Esophagus squamous epithelium (tissue), 5 donors: ENCODE measurements at regions not wholly inside any gene's neighbourhood (a gene's known extent, or its start where the extent isn't known, plus 50 kb on each side); places are given as distances from the start of the nearest gene placed in this dataset.

Experiments
- DNase-seq: peaks from one replicate; lab custom pipeline; 2025; lab: John Stamatoyannopoulos, UW
- H3K27ac ChIP-seq, 4 donors: fragments of 200-600 bp; sonication (generic); one replicate each; pipeline ENCODE4 v1.5.1; 2016 to 2019; ENCODE audit warnings: mild to moderate bottlenecking in 1 of 4
- H3K27me3 ChIP-seq, 4 donors: fragments of 200-600 bp; sonication (generic); 1 replicate in 3 of 4; 2 replicates in 1 of 4; pipeline versions ENCODE4 v1.5.1 to v1.6.0; 2017 to 2021; ENCODE audit warnings: antibody characterized with exemption in 1 of 4
- H3K36me3 ChIP-seq, 3 donors: fragments of 200-600 bp; sonication (generic); one replicate each; pipeline ENCODE4 v1.5.1; 2016 to 2019
- H3K4me1 ChIP-seq, 3 donors: fragments of 200-600 bp; sonication (generic); one replicate each; pipeline ENCODE4 v1.5.1; 2017 to 2019
- H3K4me3 ChIP-seq, 4 donors: fragments of 200-600 bp; sonication (generic); 1 replicate in 3 of 4; 2 replicates in 1 of 4; pipeline ENCODE4 v1.5.1; 2016 to 2019; ENCODE audit warnings: mild to moderate bottlenecking in 2 of 4, moderate library complexity in 1 of 4
- H3K9me3 ChIP-seq, 3 donors: fragments of 200-600 bp; sonication (generic); one replicate each; pipeline ENCODE4 v1.5.1; 2016 to 2019
- POLR2A ChIP-seq, 4 donors: fragments of 450-650 bp; IDR thresholded peaks; one replicate each; pipeline ENCODE4 v1.6.1; 2017; ENCODE audit warnings: antibody characterized with exemption in 4 of 4, mild to moderate bottlenecking in 4 of 4, moderate library complexity in 3 of 4
- WGBS, 2 donors: methylation state at CpG; one replicate each; pipeline ENCODE4 v1.1.5; 2018; 5-methylcytosine and 5-hydroxymethylcytosine counted together
- intact Hi-C: fragments of 100-400 bp; cut with DNase I; formaldehyde crosslinking; loops from one replicate; pipeline ENCODE4 v1.15.0; 2022
- TF ChIP-seq, protein P1 (sequence below), 6 experiments: fragments of 450-650 bp in 4 of 6; fragments of 200-600 bp in 2 of 6; sonication (generic) in 2 of 6; IDR thresholded peaks; one replicate each; pipeline ENCODE4 v1.5.1; 2016 to 2019; ENCODE audit warnings: antibody characterized with exemption in 6 of 6, mild to moderate bottlenecking in 4 of 6, moderate library complexity in 4 of 6
- donor health status: DM: yes; HTN: yes; CAD: no.

DNA sequence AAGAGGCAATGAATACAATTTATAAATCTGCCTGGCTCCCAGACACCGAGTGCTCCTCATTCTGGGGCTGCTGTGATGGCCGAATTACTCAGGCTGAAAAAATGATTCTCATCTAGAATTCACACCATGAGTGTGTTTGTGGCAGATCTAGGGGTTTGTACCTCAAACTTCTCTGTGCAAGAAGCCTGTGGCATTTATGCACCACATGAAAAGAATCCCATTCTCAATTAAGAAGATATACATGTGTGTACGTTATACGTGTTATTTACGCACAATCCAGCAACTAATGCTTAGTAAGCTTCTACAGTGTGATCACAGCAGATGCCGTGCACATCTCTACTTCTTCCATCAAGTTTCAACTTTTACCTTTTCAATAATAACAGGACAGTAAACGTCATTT is 476.8 kb downstream of the SHQ1 start:
- intact Hi-C loops: no loop called here
- WGBS, 2 donors: 86 to 88% methylated on average over 7 of the region's 7 CpGs

DNA sequence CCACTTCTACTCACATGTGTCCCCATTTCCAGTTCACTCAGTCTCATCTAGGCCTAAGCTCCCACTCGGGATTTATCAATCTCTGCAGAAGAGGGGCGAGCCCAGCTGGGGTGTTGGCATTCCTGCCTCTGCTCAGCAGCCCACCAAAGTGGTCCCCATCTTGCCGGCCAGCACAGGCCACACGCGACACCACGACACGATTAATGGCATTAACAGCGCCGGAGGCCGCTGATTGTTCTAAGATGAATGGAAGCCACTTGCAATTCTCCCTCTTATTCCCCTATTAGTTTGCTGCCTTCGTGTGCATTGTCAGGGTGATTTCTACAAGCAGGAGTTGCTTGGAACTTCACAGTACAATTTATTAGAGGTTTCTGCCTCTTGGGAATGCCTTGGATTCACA is 477.3 kb downstream of the SHQ1 start:
- WGBS, 2 donors: 74 to 89% methylated on average over 2 to 11 of the region's 11 CpGs
- no peak for DNase-seq
- H3K9me3 ChIP-seq: no peaks in the 10 kb centered on the region
- H3K27me3 ChIP-seq: no peaks in the 10 kb centered on the region
- peaks cover 0 to 7% (median 2%) of the 10 kb centered on the region in 3 donors for H3K4me1 ChIP-seq
- TF ChIP-seq, protein P1, sequence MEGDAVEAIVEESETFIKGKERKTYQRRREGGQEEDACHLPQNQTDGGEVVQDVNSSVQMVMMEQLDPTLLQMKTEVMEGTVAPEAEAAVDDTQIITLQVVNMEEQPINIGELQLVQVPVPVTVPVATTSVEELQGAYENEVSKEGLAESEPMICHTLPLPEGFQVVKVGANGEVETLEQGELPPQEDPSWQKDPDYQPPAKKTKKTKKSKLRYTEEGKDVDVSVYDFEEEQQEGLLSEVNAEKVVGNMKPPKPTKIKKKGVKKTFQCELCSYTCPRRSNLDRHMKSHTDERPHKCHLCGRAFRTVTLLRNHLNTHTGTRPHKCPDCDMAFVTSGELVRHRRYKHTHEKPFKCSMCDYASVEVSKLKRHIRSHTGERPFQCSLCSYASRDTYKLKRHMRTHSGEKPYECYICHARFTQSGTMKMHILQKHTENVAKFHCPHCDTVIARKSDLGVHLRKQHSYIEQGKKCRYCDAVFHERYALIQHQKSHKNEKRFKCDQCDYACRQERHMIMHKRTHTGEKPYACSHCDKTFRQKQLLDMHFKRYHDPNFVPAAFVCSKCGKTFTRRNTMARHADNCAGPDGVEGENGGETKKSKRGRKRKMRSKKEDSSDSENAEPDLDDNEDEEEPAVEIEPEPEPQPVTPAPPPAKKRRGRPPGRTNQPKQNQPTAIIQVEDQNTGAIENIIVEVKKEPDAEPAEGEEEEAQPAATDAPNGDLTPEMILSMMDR (IDR thresholded peaks at IDR 0.05): no peak
- no peak for TF ChIP-seq POLR2A (IDR thresholded peaks at IDR 0.05)
- no peaks in the 10 kb centered on the region for H3K36me3 ChIP-seq
- intact Hi-C loops: no loop called here
- no peak overlapping the region for H3K27ac ChIP-seq
- H3K4me3 ChIP-seq: no peak overlapping the region

More for the DNA sequence above, 476.8 kb downstream of the SHQ1 start:
- Histone ChIP-seq H3K4me3 (no peak overlapping the region), H3K27ac (no peak overlapping the region), H3K36me3 (peaks cover 0 to 1% (median 0%) of the 10 kb centered on the region in 3 donors), H3K27me3 (no peaks in the 10 kb centered on the region), H3K4me1 (peaks cover 0 to 7% (median 2%) of the 10 kb centered on the region in 3 donors), H3K9me3 (no peaks in the 10 kb centered on the region)
- DNase-seq: no peak
- TF ChIP-seq, protein P1 (IDR thresholded peaks at IDR 0.05): no peak
- TF ChIP-seq POLR2A (IDR thresholded peaks at IDR 0.05): no peak

DNA sequence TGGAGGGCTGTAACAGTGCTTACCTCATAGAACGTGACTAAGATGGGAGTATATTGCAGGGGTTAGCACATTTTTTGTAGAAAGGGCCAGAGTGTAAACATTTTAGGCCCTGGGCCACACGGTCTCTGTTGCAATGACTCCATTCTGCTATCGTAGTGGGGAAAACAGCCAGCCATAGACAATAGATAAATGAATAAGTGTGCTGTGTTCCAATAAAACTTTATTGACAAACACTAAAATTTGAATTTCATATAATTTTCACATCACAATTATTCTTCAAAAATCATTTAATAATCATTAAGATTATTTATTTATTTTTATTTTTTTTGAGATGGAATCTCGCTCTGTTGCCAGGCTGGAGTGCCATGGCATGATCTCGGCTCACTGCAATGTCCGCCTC is 478.6 kb downstream of the SHQ1 start:
- H3K27ac ChIP-seq: no peak overlapping the region
- H3K4me1 ChIP-seq: peaks cover 0 to 7% (median 0%) of the 10 kb centered on the region in 3 donors
- no peak for DNase-seq
- no peak overlapping the region for H3K4me3 ChIP-seq
- no peaks in the 10 kb centered on the region for H3K9me3 ChIP-seq
- H3K27me3 ChIP-seq: no peaks in the 10 kb centered on the region
- no peak for TF ChIP-seq POLR2A (IDR thresholded peaks at IDR 0.05)
- TF ChIP-seq, protein P1 (IDR thresholded peaks at IDR 0.05): no peak
- H3K36me3 ChIP-seq: no peaks in the 10 kb centered on the region
- intact Hi-C loops: no loop called here
- WGBS, 2 donors: 86 to 89% methylated on average over 6 of the region's 6 CpGs

DNA sequence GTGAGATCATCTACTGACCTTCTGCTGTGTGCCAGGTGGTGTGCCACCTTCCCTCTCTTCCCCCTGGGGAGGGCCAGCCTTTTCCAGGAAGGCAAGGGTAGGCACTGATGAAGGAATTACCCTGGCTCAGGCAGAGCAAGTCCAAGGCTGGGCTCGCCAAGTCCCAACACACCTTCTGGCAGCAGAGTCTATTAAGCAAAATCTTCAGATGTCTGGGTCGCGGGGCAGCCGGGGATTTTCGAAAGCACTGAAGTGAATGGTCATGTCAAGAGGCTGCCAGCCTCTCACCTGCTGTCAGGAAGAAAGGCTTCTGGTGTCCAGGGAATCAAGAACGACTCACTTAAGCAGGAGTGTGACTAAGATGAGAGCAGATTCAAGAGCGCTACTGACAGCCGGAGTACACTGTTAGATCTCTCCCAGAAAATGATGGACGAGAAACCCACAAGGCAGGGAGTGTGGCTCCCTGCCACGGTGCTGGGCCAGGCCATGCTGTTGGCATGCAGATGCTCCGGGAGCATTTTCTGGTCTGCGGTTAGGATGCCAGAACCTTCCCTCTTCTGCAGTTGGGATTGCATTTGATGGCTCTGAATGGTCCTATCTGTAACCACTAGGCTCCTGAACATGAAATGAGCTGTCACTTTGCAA is 479.8 kb downstream of the SHQ1 start:
- H3K9me3 ChIP-seq: no peaks in the 10 kb centered on the region
- intact Hi-C loops: no loop called here
- 22 to 25% methylated on average over 5 to 9 of the region's 12 CpGs for WGBS, 2 donors
- no peak overlapping the region for H3K4me3 ChIP-seq
- H3K27me3 ChIP-seq: no peaks in the 10 kb centered on the region
- TF ChIP-seq, protein P1 (IDR thresholded peaks at IDR 0.05): no peak
- no peak for TF ChIP-seq POLR2A (IDR thresholded peaks at IDR 0.05)
- peaks cover 0 to 7% (median 0%) of the 10 kb centered on the region in 3 donors for H3K4me1 ChIP-seq
- H3K27ac ChIP-seq: no peak overlapping the region
- no peak for DNase-seq
- no peaks in the 10 kb centered on the region for H3K36me3 ChIP-seq

DNA sequence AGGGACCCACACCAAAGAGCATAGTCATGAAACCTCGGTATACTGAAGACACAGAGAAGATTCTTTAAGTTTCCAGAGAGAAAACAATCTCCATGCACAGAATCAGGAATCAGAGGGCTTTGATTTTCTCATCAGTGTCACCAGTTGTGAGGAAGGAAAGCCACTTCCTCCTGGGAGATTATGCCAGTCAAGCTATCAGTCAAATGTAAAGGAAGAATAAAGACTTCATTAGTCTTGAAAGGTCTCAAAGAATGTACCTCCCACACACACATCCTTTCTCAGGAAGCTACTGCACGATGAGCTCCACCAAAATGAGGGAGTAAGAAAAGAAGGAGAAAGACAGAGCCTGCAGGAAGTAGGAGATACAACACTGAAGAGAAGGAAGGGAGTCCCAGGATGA is 486.3 kb downstream of the SHQ1 start:
- TF ChIP-seq, protein P1 (IDR thresholded peaks at IDR 0.05): no peak
- TF ChIP-seq POLR2A (IDR thresholded peaks at IDR 0.05): no peak
- WGBS, 2 donors: 59 to 64% methylated on average over 2 of the region's 2 CpGs
- Histone ChIP-seq H3K4me3 (no peak overlapping the region), H3K4me1 (no peaks in the 10 kb centered on the region), H3K9me3 (no peaks in the 10 kb centered on the region), H3K36me3 (no peaks in the 10 kb centered on the region), H3K27me3 (no peaks in the 10 kb centered on the region), H3K27ac (no peak overlapping the region)
- no peak for DNase-seq
- intact Hi-C loops: no loop called here
